Stimulated activated CD4-positive, alpha-beta T cell treated with anti-CD3 and anti-CD28 coated beads, TNF-alpha, amount 100 ng/mL, for 24 hours (primary cell): ENCODE measurements at regions not wholly inside any gene's neighbourhood (a gene's known extent, or its start where the extent isn't known, plus 50 kb on each side); places are given as distances from the start of the nearest gene placed in this dataset.

ENCODE experiments used
- DNase-seq, 3 experiments: peaks; one replicate each; pipeline ENCODE4 v3.0.0-alpha.2; 2020; ENCODE audit warnings: low read depth in 3 of 3

DNA sequence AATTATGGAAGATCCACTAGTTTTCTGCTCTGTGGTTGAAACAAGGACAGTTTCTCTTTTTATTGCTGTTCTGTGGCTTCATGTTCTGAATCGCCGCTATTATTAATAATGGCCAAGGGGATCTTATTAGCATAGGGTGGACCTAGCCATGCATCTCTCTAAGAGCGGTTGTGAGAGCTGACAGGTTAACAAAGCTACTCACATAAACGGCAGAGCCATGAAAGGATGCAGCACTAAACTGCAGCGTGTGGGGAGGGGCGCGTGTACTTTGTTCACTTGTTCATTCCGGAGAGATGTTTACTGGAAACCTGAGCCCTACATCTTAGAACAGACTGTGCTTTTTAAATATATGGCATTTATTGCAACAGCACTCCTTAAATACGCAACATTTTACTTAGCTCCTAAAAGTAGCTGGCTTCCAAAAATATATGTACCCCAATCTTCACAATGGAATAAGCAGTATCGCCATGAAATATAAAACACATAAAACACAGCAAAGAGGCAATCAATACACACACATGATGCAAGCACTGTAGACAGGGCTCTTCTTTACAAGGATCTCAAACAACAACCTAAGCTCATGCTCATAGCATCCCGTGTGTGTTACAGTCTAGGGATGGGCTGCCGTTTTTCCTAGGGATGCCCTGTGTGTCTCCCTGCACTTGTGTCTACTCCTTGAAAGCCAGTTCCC, 424.6 kb downstream of the MED10 start:
- no peak for DNase-seq

DNA sequence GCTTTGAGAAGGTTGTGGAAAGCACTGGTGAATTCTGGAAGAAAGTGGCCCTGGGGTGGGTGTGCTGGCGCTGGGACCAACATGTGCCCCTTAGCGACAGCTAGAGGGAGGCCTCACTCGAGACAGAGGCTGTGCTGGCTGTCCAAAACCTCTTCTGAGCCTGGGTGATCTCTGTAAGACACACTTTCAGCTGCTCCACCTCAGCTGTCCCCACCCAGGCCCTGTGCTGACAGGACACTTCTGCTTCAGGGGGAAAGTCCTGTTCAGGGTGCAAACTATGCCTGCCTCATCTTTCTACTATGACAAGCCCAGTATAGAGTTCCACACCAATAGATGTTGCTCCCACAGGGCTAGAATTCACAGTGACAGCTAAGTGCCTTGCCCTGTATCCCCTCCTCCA, 426.4 kb downstream of the MED10 start:
- DNase-seq = no peak

DNA sequence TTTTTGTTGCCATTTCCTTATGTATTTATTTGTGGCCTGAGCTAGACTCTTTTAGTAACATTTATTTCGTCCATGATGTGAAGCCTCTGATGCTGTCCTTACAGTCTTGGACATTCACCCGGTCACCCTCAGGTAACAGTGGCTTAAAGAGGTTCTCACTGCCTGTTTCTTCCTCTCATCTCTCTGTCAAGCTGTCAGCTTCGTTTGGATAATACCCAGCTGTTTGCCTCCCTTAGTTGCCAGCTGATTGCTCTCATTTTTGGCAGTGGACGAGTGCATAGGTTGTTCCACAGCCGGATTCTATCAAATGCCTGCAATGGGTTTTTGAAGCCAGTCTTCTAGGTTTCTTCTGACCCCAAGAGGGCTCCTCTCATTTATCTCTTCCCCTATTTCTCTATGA, 427.7 kb downstream of the MED10 start:
- DNase-seq = no peak

DNA sequence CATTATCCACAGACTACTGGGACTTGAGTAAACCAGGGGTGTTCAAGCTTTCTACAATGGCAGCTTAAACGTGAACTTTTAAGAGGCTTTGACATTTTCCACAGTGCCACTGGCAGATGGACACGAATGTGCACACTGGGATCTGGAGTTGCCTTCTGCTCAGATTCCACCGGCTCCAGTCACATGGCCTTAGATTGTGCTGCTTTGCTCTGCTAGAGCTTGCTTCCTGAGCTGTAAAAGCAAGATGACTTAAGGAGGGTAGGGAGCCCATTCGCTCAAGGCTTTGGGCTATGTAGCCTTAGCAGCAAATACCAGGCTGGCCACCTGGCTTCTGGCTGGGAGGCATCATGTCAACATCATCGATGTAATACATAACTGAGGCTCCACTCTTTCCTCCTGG, 436.9 kb downstream of the MED10 start:
- no peak for DNase-seq

DNA sequence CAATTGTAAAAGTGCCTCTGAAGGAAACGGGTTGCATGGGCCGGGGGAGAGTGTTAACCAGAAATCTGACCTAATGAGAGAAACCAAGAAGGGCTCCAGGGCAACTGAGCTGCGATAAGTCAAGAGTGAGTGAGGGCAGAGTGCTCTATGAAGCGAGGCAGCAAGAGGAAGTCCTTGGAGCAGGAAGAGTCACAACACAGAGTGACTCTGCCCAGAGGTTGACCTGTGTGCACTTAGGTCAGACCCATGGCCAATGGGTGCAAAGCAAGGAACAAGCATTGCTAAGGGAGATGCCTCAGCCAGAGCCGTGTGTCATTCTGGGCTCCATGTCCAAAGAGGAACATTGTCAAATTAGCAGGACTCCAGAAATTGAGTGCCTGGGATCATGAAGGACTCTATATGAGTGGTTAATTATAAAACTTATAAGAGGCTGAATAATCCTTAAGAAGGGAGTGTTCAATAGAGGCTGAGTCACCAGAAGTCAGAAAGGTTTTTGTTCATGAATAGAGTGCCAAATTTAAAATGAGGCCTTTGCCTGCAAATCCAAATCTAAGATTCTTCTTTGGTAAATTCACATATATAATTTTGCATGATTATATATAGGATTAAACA, 438.5 kb downstream of the MED10 start:
- DNase-seq = no peak

DNA sequence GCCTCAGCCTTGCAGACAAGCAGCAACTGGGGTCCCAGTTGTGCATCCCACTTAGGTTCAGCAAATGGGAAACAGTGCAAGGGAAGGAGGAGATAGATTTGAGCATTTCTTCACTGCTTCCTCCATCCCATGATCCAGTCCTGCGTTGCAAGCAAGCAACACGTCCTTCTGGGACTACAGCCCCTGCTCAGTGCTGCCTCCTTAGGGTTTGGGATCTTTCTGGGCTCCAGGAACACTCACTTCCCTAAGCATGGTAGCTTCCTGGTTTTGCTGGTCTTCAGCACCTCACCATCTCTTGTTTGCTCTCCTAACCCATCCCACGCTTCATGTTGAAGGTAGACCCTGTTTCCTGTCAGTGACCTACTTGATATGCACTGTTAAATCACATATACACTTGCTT, 444.7 kb downstream of the MED10 start:
- DNase-seq = no peak

DNA sequence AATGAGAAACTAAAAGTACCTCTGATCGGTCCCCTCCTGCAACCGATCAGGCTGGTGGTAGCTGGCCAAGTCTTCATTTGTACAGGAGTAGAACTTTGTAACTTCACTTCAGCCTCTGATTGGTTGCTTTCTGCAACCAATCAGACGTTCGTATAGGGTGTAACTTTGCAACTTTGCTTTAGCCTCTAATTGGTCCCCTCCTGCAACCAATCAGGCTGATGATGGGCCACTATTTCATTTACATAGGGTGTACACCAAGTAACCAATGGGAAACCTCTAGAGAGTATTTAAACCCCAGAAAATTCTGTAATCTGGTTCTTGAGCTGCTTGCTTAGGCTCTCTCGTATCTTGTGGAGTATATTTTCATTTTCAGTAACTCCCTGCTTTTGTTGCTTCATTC, 445.5 kb downstream of the MED10 start:
- DNase-seq = no peak

DNA sequence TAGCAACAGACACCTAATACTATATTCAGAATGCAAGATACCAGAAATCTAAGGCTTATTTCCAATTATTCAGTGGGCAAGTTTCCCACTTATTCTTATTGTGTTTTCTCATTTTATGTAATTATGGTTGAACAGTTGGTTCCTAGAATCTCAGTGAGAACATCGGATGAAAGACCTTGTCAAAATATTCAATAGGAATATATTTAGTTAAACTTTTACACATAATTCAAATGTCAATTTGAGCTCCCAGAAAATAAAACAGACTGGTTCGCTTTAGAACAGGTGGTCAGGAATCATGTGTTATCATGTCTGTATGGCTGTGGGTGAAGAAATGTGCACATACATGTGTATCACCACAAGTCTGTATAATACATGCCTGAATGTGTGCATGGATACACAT, 447.8 kb downstream of the MED10 start:
- no peak for DNase-seq

DNA sequence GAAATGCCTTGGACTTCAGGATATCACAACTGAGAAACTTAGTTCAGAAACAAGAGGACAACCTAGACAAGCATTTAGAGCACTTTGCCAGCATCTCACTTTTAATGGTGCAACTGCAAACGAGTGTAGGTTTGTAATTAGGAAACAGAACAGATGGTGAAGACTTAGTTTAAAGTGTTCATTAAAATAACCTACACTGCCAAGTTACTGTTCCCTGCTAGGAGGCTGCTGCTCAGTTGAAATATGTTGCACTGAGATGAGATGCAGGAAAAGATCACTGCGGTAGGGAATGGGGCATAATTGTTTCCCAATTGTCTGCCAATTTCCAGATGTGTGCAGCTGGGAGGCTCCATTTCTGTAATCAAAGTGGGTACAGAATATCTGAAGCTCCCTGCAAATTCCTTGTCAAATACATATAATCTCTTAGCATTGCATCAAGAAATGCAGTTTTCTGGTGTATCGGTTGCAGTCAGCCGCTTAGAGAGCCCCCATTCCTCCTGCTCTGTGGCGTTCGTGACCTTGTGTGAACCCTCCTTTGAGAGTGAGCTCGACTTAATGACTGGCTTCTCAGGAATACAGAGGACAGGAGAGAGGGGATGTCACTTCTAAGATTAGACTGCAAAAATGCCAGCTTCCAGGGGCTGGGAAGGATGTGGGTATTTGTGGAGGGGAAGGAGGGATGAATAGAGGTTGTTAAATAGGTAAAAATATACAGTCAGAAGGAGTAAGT, 448.9 kb downstream of the MED10 start:
- no peak for DNase-seq

DNA sequence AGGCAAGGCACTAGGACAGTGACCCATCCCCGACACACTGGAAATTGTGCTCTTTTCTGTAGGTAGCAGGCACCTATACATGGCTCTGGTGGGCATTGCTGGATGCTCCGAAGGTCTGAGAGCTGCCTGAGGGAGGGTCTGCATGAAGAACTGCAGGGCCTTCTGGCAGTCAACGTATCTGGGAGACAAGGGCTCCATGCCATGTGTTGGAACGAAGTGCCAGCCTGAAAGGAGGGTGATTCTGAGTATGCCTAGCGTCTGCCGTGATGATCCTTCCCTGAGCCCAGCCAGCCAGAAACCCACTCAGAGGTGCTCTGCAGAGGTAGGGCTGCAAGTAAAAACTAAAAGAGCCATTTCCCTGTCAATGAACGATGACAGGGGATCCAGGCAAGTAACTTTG, 453.2 kb downstream of the MED10 start:
- DNase-seq = no peak

DNA sequence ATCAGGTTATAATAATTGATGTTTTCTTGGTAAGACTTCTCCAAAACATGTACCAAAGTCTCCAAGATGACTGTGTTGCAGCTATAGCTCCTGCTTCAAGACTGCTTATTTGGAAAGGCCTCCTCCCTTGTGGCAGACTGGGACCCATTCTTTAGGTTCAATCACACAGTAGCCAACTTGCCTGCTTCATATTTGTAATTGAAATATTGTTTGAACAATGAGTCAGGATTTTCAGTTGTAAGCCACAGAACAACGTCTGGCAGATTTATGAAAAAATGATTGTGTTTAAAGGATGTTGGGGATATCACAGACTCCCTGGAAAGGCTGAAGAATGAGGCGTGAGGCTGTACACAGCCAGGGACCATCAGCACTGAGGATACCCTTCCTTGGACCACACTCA, 458.9 kb downstream of the MED10 start:
- DNase-seq = no peak

DNA sequence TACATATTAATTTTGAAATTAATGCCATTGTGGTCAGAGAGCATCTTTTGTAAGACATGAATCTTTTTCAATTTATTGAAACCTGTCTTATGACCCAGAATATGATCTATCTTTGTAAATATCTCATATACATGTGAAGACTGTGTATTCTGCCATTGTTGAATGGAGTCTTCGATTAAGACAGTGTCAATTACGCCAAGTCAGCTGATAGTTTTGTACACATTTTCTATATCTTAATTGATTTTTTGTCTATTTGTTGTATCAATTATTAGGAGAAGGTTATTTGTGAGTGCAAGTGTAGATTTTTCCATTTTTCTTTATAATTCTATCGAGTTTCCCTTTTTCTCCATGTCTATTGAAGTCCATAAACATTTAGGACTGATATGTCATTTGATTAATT, 471.6 kb downstream of the MED10 start:
- no peak for DNase-seq

DNA sequence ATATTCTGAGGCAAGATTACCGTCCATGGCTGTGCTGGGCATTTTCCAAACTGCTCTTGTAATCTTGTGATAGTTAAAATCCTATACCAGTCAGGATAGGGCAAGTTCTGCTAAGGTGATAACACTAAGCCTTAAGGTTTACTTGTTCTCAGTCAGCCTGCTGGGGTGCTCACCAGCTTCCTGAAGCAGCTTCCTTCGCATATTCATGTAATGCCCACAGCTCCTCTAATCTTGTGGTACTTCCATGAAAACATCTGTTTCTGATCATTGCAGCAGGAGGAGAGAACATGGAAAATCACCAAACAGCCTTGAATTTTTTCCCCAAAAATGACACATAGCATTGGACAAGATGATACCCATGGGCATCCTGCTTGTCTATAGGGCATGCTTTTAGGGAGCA, 473.2 kb downstream of the MED10 start:
- no peak for DNase-seq

DNA sequence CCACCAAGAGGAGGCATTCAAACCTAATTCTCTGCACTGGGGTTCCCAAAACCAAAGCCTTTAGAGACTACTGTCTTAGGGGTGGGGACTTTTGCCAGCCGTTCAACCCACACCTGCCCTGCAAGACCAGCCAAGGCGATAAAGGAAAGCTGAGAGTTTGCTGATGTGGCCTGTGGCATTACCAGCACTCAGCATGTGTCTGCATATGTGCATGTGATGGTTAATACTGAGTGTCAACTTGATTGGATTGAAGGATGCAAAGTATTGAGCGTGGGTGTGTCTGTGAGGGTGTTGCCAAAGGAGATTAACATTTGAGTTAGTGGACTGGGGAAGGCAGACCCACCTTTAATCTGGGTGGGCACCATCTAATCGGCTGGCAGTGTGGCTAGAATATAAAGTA, 474.2 kb downstream of the MED10 start:
- no peak for DNase-seq

DNA sequence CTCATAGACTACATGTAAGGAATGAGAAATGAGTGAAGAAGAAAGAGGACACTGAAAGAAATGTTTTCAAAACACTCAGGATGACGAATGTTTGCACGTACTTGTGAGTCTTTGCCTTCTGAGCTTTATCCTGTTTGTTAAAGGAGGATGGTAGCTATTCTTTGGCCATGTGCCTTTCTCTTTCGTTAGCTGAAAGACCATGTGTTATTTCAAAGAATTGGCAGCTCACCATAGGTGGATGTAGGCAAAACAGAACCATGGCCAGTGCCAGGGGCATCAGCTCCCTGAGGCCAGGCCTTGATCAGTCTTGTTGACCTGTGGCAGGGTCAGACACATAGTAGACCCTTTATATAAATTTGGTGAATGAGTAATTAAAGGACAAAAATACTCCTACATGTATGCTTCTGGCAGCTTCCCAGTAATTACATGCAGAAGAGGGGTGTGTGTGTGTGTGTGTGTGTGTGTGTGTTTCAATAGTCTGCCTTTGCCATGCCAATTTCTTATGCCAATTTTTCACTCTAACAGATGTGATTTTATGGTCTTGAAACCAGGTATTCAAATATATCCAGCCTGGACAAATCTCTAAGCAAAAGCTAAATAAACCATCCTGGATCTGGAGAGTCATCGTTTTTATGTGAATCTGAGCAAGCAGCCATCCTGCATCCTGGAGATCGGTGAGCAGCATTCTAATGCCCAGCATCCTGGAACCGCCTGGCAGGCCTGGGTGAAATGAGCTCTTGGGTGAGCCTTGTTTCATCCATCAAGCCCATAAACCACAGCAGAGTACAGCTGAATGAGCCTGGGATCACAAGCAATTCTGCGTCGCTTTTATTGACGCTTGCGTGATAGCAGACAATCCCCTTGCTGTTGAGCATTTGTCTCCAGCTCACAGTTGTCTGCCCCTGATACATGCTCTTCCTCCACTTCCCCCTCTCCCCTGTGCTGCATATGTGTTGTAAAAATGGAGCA, 475.4 kb downstream of the MED10 start:
- DNase-seq = no peak

DNA sequence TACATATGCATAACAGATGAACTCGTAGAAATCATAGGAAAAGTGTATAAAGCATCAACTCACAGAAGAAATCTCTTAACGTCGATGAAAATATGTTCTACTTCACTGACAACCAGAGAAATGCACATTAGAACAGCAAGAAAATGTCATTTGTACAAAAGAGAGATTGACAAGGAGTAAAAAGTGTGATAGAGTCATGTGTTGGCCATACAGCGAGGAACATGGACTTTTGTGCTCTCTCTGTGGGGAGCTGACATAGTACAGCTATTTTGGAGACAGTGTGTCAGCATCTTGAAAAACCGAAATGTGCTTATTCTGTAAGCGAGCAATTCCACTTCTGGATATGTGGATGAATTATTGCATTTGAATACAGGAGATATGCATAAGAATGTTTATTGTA, 477.9 kb downstream of the ICE1 start:
- no peak for DNase-seq

DNA sequence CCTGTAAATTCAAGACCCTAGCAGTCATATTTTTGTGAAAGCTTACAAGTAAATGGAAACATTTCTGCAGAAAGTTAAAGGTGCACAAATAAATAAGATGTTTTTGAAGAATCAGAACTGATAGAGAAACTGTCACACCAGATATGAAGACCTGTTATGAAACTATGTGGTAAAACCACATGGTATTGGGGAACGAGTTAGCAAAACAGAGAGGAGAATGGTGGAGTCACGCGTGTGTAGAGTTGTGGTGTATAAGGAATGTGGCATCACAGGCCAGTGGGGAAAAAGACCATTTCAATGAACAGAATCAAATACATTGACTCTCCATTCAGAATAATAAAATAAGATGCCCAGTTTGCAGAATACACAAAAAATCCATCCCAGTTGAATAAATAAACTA, 477.2 kb downstream of the ICE1 start:
- DNase-seq = no peak

DNA sequence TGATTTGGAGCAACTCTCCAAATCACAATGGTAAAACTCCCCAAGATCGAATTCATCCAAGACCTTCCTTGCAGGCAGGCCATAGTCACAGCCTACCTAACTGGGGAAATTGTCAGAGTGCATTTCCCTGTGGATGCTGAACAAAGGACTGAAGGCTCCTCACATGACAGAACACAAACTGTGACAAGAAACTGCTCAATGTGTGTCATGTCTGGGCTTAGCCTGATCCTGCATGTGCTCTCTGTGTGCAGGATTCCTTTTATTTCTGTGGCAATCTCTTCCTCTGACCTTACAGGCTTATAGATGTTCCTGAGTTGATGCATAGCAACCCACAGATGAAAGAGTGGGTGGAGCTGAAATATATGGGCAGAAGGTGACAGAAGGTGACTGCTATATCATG, 465.8 kb downstream of the ICE1 start:
- DNase-seq = no peak

DNA sequence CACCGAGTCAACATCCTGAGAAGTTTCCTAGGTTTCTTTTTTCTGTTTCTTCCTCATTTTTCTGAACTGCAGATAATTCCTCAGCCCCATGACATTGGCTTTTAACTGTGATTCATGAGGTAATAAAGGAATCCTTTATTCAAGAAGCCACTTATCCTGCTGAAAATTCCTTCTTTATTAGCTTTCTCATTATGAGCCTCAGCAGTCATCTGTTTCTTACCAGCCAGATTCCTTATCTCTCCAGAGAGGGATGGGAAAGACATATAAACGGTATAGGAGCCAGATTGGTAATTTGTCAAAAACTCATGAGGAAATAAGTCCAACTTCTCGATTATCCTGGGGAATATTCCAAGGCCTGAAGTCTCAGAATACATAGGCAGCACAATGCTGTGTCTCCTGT, 465.4 kb downstream of the ICE1 start:
- no peak for DNase-seq

DNA sequence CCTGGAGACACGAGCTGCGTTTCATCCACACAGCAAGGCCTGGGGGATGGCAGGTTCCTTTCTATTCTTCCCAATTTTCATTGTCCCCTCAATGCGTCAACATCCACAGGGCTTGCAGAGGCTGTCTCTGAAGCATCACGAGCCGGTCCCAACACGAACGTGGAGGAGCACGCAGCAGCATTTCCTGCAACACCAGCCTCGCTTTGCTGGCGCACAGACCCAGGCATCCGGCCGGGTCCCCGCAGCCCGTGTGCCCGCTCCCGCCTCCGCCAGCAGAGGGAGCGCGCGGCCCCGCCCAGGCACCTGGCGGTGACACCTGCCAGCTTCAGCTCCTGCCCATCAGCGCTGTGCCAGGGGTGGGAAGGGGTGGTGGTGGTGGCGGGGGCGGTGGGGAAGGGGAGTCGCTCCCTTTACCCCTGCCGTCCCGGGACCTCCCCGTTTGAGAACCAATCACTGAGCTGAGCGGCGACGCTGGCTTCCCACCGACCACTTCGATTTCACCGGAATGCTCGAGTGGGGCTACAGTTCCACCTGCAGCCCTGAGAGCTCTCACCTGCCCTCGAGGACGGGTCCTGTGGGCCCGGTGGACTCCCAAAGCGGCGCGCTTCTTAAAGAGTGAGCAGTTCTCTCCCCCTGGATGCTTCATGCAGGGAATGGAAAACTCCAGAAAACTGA, 464.5 kb downstream of the ICE1 start:
- DNase-seq = peak in 1 of 3 experiments; percentile 34

DNA sequence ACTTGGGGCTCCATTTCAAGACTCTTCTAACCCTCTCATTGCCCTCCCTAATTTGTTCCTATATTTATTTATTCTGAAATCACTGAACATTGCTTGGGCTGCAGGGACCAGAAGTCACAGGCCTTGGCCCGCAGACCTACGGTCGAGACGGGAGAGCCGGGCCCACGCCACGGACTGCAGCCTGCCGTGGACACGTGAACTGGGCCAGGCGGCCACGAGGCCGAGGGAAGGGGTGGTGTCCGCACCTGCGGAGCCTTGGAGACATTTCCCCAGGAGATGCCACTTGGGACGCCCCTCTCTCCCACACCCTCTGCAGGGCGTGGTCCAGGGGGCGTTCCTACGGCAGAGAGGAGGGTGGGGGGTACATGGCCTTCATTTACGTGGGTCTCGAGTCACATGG, 463.9 kb downstream of the ICE1 start:
- no peak for DNase-seq

DNA sequence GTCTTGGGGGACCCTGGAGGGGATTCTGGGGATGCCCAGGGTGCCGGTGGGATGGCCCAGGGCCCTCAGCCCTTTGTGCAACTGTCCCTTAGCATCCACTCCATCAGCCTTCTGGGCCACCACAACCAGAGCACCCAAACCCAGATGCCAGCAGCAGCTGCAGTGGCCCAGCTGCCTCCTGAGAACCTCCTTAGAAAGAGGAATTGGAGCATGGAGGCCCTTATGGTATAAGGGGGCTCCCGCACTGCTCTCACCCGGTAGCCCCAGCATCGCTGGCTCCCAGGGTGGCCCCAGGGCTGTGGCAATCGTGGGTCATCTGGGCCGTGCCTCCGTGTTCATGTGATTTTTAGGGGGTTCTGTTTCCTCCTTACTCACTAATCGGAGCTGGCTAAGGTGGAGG, 463.3 kb downstream of the ICE1 start:
- DNase-seq = no peak
